ENCODE measurements at regions not wholly inside any gene's neighbourhood (a gene's known extent, or its start where the extent isn't known, plus 50 kb on each side); places are given as distances from the start of the nearest gene placed in this dataset.

- no peak for TF ChIP-seq CTCF (IDR thresholded peaks at IDR 0.05; ENCODE audit: insufficient read depth, low read length, poor library complexity, severe bottlenecking)
- no peak for DNase-seq (ENCODE audit: low read depth)
- H3K27me3 ChIP-seq (ENCODE audit: control insufficient read depth, insufficient read depth, low read length) = peaks cover 8% of the 10 kb centered on the region
- no peak overlapping the region for H3K4me3 ChIP-seq (ENCODE audit: low read depth, low read length)
- H3K36me3 ChIP-seq (ENCODE audit: control insufficient read depth, insufficient read depth, low read length) = no peaks in the 10 kb centered on the region
Observed at GRCh38 chr17:6212766-6213165, 142.6 kb downstream of the WSCD1 start.

- no peak overlapping the region for H3K4me3 ChIP-seq (ENCODE audit: low read depth, low read length)
- TF ChIP-seq CTCF (IDR thresholded peaks at IDR 0.05; ENCODE audit: insufficient read depth, low read length, poor library complexity, severe bottlenecking) = no peak
- H3K36me3 ChIP-seq (ENCODE audit: control insufficient read depth, insufficient read depth, low read length) = no peaks in the 10 kb centered on the region
- DNase-seq (ENCODE audit: low read depth) = no peak
- H3K27me3 ChIP-seq (ENCODE audit: control insufficient read depth, insufficient read depth, low read length) = peaks cover 8% of the 10 kb centered on the region
Observed at GRCh38 chr17:6209829-6210228, 139.7 kb downstream of the WSCD1 start.

- H3K36me3 ChIP-seq (ENCODE audit: control insufficient read depth, insufficient read depth, low read length) = no peaks in the 10 kb centered on the region
- DNase-seq (ENCODE audit: low read depth) = no peak
- no peak overlapping the region for H3K4me3 ChIP-seq (ENCODE audit: low read depth, low read length)
- H3K27me3 ChIP-seq (ENCODE audit: control insufficient read depth, insufficient read depth, low read length) = peaks cover 8% of the 10 kb centered on the region
- no peak for TF ChIP-seq CTCF (IDR thresholded peaks at IDR 0.05; ENCODE audit: insufficient read depth, low read length, poor library complexity, severe bottlenecking)
Observed at GRCh38 chr17:6208608-6209180, 138.5 kb downstream of the WSCD1 start.

GRCh38 chr17:6205525-6205924 lies 135.3 kb downstream of the WSCD1 start:
- Histone ChIP-seq H3K36me3 (ENCODE audit: control insufficient read depth, insufficient read depth, low read length) (no peaks in the 10 kb centered on the region), H3K4me3 (ENCODE audit: low read depth, low read length) (no peak overlapping the region), H3K27me3 (ENCODE audit: control insufficient read depth, insufficient read depth, low read length) (peaks cover 8% of the 10 kb centered on the region)
- DNase-seq (ENCODE audit: low read depth) = no peak
- TF ChIP-seq CTCF (IDR thresholded peaks at IDR 0.05; ENCODE audit: insufficient read depth, low read length, poor library complexity, severe bottlenecking) = no peak

- TF ChIP-seq CTCF (IDR thresholded peaks at IDR 0.05; ENCODE audit: insufficient read depth, low read length, poor library complexity, severe bottlenecking) = no peak
- Histone ChIP-seq H3K36me3 (ENCODE audit: control insufficient read depth, insufficient read depth, low read length) (no peaks in the 10 kb centered on the region), H3K27me3 (ENCODE audit: control insufficient read depth, insufficient read depth, low read length) (peaks cover 8% of the 10 kb centered on the region), H3K4me3 (ENCODE audit: low read depth, low read length) (no peak overlapping the region)
- DNase-seq (ENCODE audit: low read depth) = no peak
Observed at GRCh38 chr17:6205033-6205432, 134.9 kb downstream of the WSCD1 start.

- TF ChIP-seq CTCF (IDR thresholded peaks at IDR 0.05; ENCODE audit: insufficient read depth, low read length, poor library complexity, severe bottlenecking) = no peak
- Histone ChIP-seq H3K36me3 (ENCODE audit: control insufficient read depth, insufficient read depth, low read length) (no peaks in the 10 kb centered on the region), H3K27me3 (ENCODE audit: control insufficient read depth, insufficient read depth, low read length) (peaks cover 2% of the 10 kb centered on the region), H3K4me3 (ENCODE audit: low read depth, low read length) (no peak overlapping the region)
- DNase-seq (ENCODE audit: low read depth) = no peak
Observed at GRCh38 chr17:6204203-6204722, 134.1 kb downstream of the WSCD1 start.
